Esophagus muscularis mucosa (tissue), 3 donors: ENCODE measurements at regions not wholly inside any gene's neighbourhood (a gene's known extent, or its start where the extent isn't known, plus 50 kb on each side); places are given as distances from the start of the nearest gene placed in this dataset.

ENCODE experiments used
- CTCF ChIP-seq, 3 experiments: fragments of 200-600 bp in 2 of 3; fragments of 450-650 bp in 1 of 3; sonication (generic) in 2 of 3; IDR thresholded peaks; one replicate each; pipeline ENCODE4 v1.5.1; 2017 to 2019; ENCODE audit warnings: antibody characterized with exemption in 3 of 3, mild to moderate bottlenecking in 2 of 3, moderate library complexity in 1 of 3
- POLR2A ChIP-seq: fragments of 450-650 bp; IDR thresholded peaks from one replicate; pipeline ENCODE4 v1.6.1; 2017; ENCODE audit warnings: antibody characterized with exemption, moderate library complexity, mild to moderate bottlenecking, low read depth
- POLR2AphosphoS5 ChIP-seq, 2 donors: sonication (generic); formaldehyde crosslinking; IDR thresholded peaks; one replicate each; pipeline ENCODE4 v1.6.1; 2017; ENCODE audit warnings: antibody characterized with exemption in 2 of 2

DNA sequence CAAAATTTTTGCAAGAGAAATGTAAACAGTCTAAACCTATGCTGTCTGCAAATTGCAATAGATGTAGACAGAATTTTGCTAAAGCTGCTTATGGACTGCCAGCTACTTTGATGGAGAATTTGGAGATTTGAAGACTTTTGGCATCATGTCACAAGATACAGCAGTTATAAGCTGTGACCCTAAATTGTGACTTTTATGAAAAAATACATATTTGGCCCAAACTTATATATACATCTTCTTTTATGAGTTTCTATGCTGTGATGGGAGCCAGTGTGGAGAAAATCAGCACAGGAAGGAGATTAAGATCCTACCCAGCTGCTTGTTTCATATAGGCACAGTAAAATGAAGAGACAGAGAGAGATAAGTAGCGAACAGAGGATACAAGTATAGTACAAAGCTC is 1595.4 kb downstream of the PLA2G4A start:
- no peak for TF ChIP-seq POLR2A
- no peak for TF ChIP-seq CTCF (IDR thresholded peaks at IDR 0.05)
- TF ChIP-seq POLR2AphosphoS5 (IDR thresholded peaks at IDR 0.05) = no peak
